Stimulated activated naive CD8-positive, alpha-beta T cell treated with anti-CD3 and anti-CD28 coated beads, Interleukin-15, amount 100 ng/mL, for 72 hours (primary cell): ENCODE measurements at regions not wholly inside any gene's neighbourhood (a gene's known extent, or its start where the extent isn't known, plus 50 kb on each side); places are given as distances from the start of the nearest gene placed in this dataset.

Experiments used
- ATAC-seq: fragments of 150-1000 bp; cut with Tn5 transposase; 2 replicates; pipeline ENCODE4 v1.10.0; 2021; ENCODE audit warnings: mild to moderate bottlenecking, moderate library complexity
- DNase-seq, 2 donors: peaks; one replicate each; pipeline ENCODE4 v3.0.0; 2021 to 2022
- H3K27ac Mint-ChIP-seq, 2 donors: one replicate each; pipeline ENCODE4 v1.8.0; 2022; ENCODE audit warnings: mild to moderate bottlenecking in 2 of 2, mixed read lengths in 2 of 2, moderate library complexity in 2 of 2
- H3K27me3 Mint-ChIP-seq: one replicate; pipeline ENCODE4 v1.8.0; 2022; ENCODE audit warnings: mixed read lengths
- H3K4me1 Mint-ChIP-seq: one replicate; pipeline ENCODE4 v1.8.0; 2022; ENCODE audit warnings: mild to moderate bottlenecking, mixed read lengths
- H3K4me3 Mint-ChIP-seq, 2 donors: one replicate each; pipeline ENCODE4 v1.8.0; 2022; ENCODE audit warnings: mild to moderate bottlenecking in 2 of 2, mixed read lengths in 2 of 2, moderate library complexity in 1 of 2
- H3K9me3 Mint-ChIP-seq, 2 donors: one replicate each; pipeline ENCODE4 v1.8.0; 2022; ENCODE audit warnings: mixed read lengths in 2 of 2

- Mint-ChIP-seq H3K4me3 (no peak overlapping the region), H3K4me1 (peaks cover 27% of the 10 kb centered on the region), H3K27ac (no peak overlapping the region), H3K9me3 (no peaks in the 10 kb centered on the region), H3K27me3 (no peaks in the 10 kb centered on the region)
- DNase-seq: no peak
- no peak for ATAC-seq
These were observed 114.0 kb downstream of the KCTD12 start for GRCh38 chr13:76772241-76772640.

GRCh38 chr13:76769271-76769791, 116.9 kb downstream of the KCTD12 start:
- Mint-ChIP-seq H3K4me1 (peaks cover 27% of the 10 kb centered on the region), H3K4me3 (no peak overlapping the region), H3K9me3 (no peaks in the 10 kb centered on the region), H3K27ac (no peak overlapping the region), H3K27me3 (no peaks in the 10 kb centered on the region)
- ATAC-seq (no peak), DNase-seq (no peak)

GRCh38 chr13:76768384-76768783, 117.8 kb downstream of the KCTD12 start:
- Mint-ChIP-seq H3K4me3 (no peak overlapping the region), H3K27me3 (no peaks in the 10 kb centered on the region)
- ATAC-seq: no peak

GRCh38 chr13:76764916-76765315, 121.3 kb downstream of the KCTD12 start:
- Mint-ChIP-seq H3K27me3 (no peaks in the 10 kb centered on the region), H3K27ac (no peak overlapping the region), H3K4me1 (peaks cover 19% of the 10 kb centered on the region), H3K9me3 (no peaks in the 10 kb centered on the region), H3K4me3 (no peak overlapping the region)
- ATAC-seq (no peak), DNase-seq (no peak)

More at GRCh38 chr13:76768384-76768783, 117.8 kb downstream of the KCTD12 start:
- DNase-seq: no peak
- Mint-ChIP-seq H3K9me3 (no peaks in the 10 kb centered on the region), H3K4me1 (peaks cover 27% of the 10 kb centered on the region), H3K27ac (no peak overlapping the region)

GRCh38 chr13:76764429-76764828, 121.8 kb downstream of the KCTD12 start:
- ATAC-seq (no peak), DNase-seq (no peak)
- H3K27me3 Mint-ChIP-seq: no peaks in the 10 kb centered on the region
- H3K4me1 Mint-ChIP-seq: peaks cover 14% of the 10 kb centered on the region
- no peaks in the 10 kb centered on the region for H3K9me3 Mint-ChIP-seq
- H3K4me3 Mint-ChIP-seq: no peak overlapping the region
- H3K27ac Mint-ChIP-seq: no peak overlapping the region

GRCh38 chr13:76762721-76763120, 123.5 kb downstream of the KCTD12 start:
- H3K4me1 Mint-ChIP-seq: no peaks in the 10 kb centered on the region

GRCh38 chr13:76759877-76760276, 126.3 kb downstream of the KCTD12 start:
- Mint-ChIP-seq H3K4me1 (no peaks in the 10 kb centered on the region), H3K9me3 (no peaks in the 10 kb centered on the region), H3K27ac (no peak overlapping the region), H3K4me3 (no peak overlapping the region), H3K27me3 (no peaks in the 10 kb centered on the region)
- ATAC-seq (no peak), DNase-seq (no peak)

More at GRCh38 chr13:76762721-76763120, 123.5 kb downstream of the KCTD12 start:
- DNase-seq (no peak), ATAC-seq (no peak)
- no peaks in the 10 kb centered on the region for H3K27me3 Mint-ChIP-seq
- H3K9me3 Mint-ChIP-seq: no peaks in the 10 kb centered on the region
- H3K27ac Mint-ChIP-seq: no peak overlapping the region
- no peak overlapping the region for H3K4me3 Mint-ChIP-seq

- H3K27me3 Mint-ChIP-seq: no peaks in the 10 kb centered on the region
- ATAC-seq: no peak
- DNase-seq: no peak
- H3K27ac Mint-ChIP-seq: no peak overlapping the region
- no peak overlapping the region for H3K4me3 Mint-ChIP-seq
- H3K9me3 Mint-ChIP-seq: no peaks in the 10 kb centered on the region
- no peaks in the 10 kb centered on the region for H3K4me1 Mint-ChIP-seq
These were observed 127.5 kb downstream of the KCTD12 start for GRCh38 chr13:76758738-76759137.

GRCh38 chr13:76758257-76758656, 127.9 kb downstream of the KCTD12 start:
- Mint-ChIP-seq H3K27ac (no peak overlapping the region), H3K9me3 (no peaks in the 10 kb centered on the region), H3K27me3 (no peaks in the 10 kb centered on the region), H3K4me1 (no peaks in the 10 kb centered on the region), H3K4me3 (no peak overlapping the region)
- DNase-seq: no peak
- ATAC-seq: no peak

GRCh38 chr13:76756451-76756850, 129.8 kb downstream of the KCTD12 start:
- no peak for ATAC-seq
- Mint-ChIP-seq H3K9me3 (no peaks in the 10 kb centered on the region), H3K4me3 (no peak overlapping the region)

GRCh38 chr13:76754414-76754813, 131.8 kb downstream of the KCTD12 start:
- no peak for DNase-seq
- no peaks in the 10 kb centered on the region for H3K27me3 Mint-ChIP-seq
- no peaks in the 10 kb centered on the region for H3K4me1 Mint-ChIP-seq
- no peaks in the 10 kb centered on the region for H3K9me3 Mint-ChIP-seq
- ATAC-seq: no peak
- H3K27ac Mint-ChIP-seq: no peak overlapping the region
- no peak overlapping the region for H3K4me3 Mint-ChIP-seq

More at GRCh38 chr13:76756451-76756850, 129.8 kb downstream of the KCTD12 start:
- no peak overlapping the region for H3K27ac Mint-ChIP-seq
- H3K27me3 Mint-ChIP-seq: no peaks in the 10 kb centered on the region
- no peak for DNase-seq
- no peaks in the 10 kb centered on the region for H3K4me1 Mint-ChIP-seq

GRCh38 chr13:76751278-76751677, 134.9 kb downstream of the KCTD12 start:
- no peak for ATAC-seq
- no peak overlapping the region for H3K27ac Mint-ChIP-seq
- H3K9me3 Mint-ChIP-seq: no peaks in the 10 kb centered on the region
- H3K27me3 Mint-ChIP-seq: no peaks in the 10 kb centered on the region
- no peak for DNase-seq
- no peak overlapping the region for H3K4me3 Mint-ChIP-seq
- no peaks in the 10 kb centered on the region for H3K4me1 Mint-ChIP-seq

GRCh38 chr13:76750126-76750525, 136.1 kb downstream of the KCTD12 start:
- Mint-ChIP-seq H3K27ac (no peak overlapping the region), H3K9me3 (no peaks in the 10 kb centered on the region), H3K4me3 (no peak overlapping the region), H3K4me1 (no peaks in the 10 kb centered on the region), H3K27me3 (no peaks in the 10 kb centered on the region)
- DNase-seq: no peak
- no peak for ATAC-seq

GRCh38 chr13:76745261-76746200, 140.7 kb downstream of the KCTD12 start:
- Mint-ChIP-seq H3K4me3 (no peak overlapping the region), H3K27ac (no peak overlapping the region), H3K4me1 (no peaks in the 10 kb centered on the region), H3K27me3 (no peaks in the 10 kb centered on the region), H3K9me3 (peaks cover 5 to 7% of the 10 kb centered on the region in 2 donors)
- DNase-seq (no peak), ATAC-seq (no peak)

- ATAC-seq (no peak), DNase-seq (no peak)
- H3K27ac Mint-ChIP-seq: no peak overlapping the region
- no peak overlapping the region for H3K4me3 Mint-ChIP-seq
- H3K4me1 Mint-ChIP-seq: no peaks in the 10 kb centered on the region
- peaks cover 7 to 9% of the 10 kb centered on the region in 2 donors for H3K9me3 Mint-ChIP-seq
- no peaks in the 10 kb centered on the region for H3K27me3 Mint-ChIP-seq
These were observed 144.6 kb downstream of the KCTD12 start for GRCh38 chr13:76741624-76742023.

- Mint-ChIP-seq H3K27ac (no peak overlapping the region), H3K4me1 (no peaks in the 10 kb centered on the region), H3K9me3 (peaks cover 7 to 9% of the 10 kb centered on the region in 2 donors), H3K27me3 (no peaks in the 10 kb centered on the region), H3K4me3 (no peak overlapping the region)
- ATAC-seq: no peak
- no peak for DNase-seq
These were observed 145.2 kb downstream of the KCTD12 start for GRCh38 chr13:76741046-76741445.
